IMR-90 (cell line): ENCODE measurements at regions not wholly inside any gene's neighbourhood (a gene's known extent, or its start where the extent isn't known, plus 50 kb on each side); places are given as distances from the start of the nearest gene placed in this dataset.

ENCODE experiments used
- BHLHE40 ChIP-seq: fragments of 150-350 bp; IDR thresholded peaks from 2 replicates; pipeline ENCODE4 v1.6.1; 2016; ENCODE audit warnings: mild to moderate bottlenecking, low read depth, low read length
- CHD1 ChIP-seq: IDR thresholded peaks from 2 replicates; pipeline ENCODE4 v1.6.1; 2012; ENCODE audit warnings: low read depth, low read length, improper control_type of control experiment
- MAZ ChIP-seq: IDR thresholded peaks from 2 replicates; pipeline ENCODE4 v1.6.1; 2012; ENCODE audit warnings: low read depth, mild to moderate bottlenecking, low read length, improper control_type of control experiment, moderate library complexity, borderline replicate concordance
- NFE2L2 ChIP-seq: fragments of 150-350 bp; IDR thresholded peaks from 2 replicates; pipeline ENCODE4 v1.6.1; 2016; ENCODE audit warnings: low read depth, mild to moderate bottlenecking, low read length
- POLR2A ChIP-seq: IDR thresholded peaks from 2 replicates; pipeline ENCODE4 v1.6.1; 2012; ENCODE audit warnings: mild to moderate bottlenecking, low read depth, low read length
- RAD21 ChIP-seq: IDR thresholded peaks from 2 replicates; pipeline ENCODE4 v1.6.1; 2012; ENCODE audit warnings: low read length, improper control_type of control experiment
- RCOR1 ChIP-seq: IDR thresholded peaks from 2 replicates; pipeline ENCODE4 v1.6.1; 2012; ENCODE audit warnings: mild to moderate bottlenecking, low read length, improper control_type of control experiment; ENCODE audit not compliant: insufficient replicate concordance
- SMC3 ChIP-seq: fragments of 150-350 bp; IDR thresholded peaks from 2 replicates; pipeline ENCODE4 v1.6.1; 2016; ENCODE audit warnings: low read depth, mild to moderate bottlenecking, antibody characterized with exemption, low read length, moderate library complexity
- TF ChIP-seq, protein P1 (sequence below): conservative IDR thresholded peaks from 2 replicates; pipeline ENCODE4 v1.5.1; 2012; ENCODE audit warnings: mild to moderate bottlenecking, low read depth, low read length, improper control_type of control experiment
- TF ChIP-seq, protein P2 (sequence below): fragments of 150-350 bp; IDR thresholded peaks from 2 replicates; pipeline ENCODE4 v1.6.1; 2016; ENCODE audit warnings: low read depth, mild to moderate bottlenecking, low read length, moderate library complexity, borderline replicate concordance

- TF ChIP-seq RCOR1 (no peak), SMC3 (no peak), POLR2A (no peak), NFE2L2 (no peak), BHLHE40 (no peak), MAZ (no peak), CHD1 (no peak), RAD21 (no peak)
- TF ChIP-seq, protein P1, sequence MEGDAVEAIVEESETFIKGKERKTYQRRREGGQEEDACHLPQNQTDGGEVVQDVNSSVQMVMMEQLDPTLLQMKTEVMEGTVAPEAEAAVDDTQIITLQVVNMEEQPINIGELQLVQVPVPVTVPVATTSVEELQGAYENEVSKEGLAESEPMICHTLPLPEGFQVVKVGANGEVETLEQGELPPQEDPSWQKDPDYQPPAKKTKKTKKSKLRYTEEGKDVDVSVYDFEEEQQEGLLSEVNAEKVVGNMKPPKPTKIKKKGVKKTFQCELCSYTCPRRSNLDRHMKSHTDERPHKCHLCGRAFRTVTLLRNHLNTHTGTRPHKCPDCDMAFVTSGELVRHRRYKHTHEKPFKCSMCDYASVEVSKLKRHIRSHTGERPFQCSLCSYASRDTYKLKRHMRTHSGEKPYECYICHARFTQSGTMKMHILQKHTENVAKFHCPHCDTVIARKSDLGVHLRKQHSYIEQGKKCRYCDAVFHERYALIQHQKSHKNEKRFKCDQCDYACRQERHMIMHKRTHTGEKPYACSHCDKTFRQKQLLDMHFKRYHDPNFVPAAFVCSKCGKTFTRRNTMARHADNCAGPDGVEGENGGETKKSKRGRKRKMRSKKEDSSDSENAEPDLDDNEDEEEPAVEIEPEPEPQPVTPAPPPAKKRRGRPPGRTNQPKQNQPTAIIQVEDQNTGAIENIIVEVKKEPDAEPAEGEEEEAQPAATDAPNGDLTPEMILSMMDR, result 0 out of 2 replicates have a peak, but pooled peaks have one; percentile 6
- TF ChIP-seq, protein P2, sequence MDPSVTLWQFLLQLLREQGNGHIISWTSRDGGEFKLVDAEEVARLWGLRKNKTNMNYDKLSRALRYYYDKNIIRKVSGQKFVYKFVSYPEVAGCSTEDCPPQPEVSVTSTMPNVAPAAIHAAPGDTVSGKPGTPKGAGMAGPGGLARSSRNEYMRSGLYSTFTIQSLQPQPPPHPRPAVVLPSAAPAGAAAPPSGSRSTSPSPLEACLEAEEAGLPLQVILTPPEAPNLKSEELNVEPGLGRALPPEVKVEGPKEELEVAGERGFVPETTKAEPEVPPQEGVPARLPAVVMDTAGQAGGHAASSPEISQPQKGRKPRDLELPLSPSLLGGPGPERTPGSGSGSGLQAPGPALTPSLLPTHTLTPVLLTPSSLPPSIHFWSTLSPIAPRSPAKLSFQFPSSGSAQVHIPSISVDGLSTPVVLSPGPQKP, result no peak
Observed at GRCh38 chr5:74943905-74944304, 77.7 kb upstream of the FAM169A start.
